DOHH2 (cell line): ENCODE measurements at regions not wholly inside any gene's neighbourhood (a gene's known extent, or its start where the extent isn't known, plus 50 kb on each side); places are given as distances from the start of the nearest gene placed in this dataset.

Source experiments
- EZH2phosphoT487 ChIP-seq: fragments of 200-600 bp; sonication (generic); IDR thresholded peaks from 2 replicates; pipeline ENCODE4 v1.6.1; 2017; ENCODE audit warnings: borderline replicate concordance, mild to moderate bottlenecking, antibody characterized with exemption, low read length, moderate library complexity, mixed read lengths
- TF ChIP-seq, protein P1 (sequence below): fragments of 200-600 bp; sonication (generic); IDR thresholded peaks from one replicate; pipeline ENCODE4 v1.5.1; 2014; ENCODE audit warnings: antibody characterized with exemption, mild to moderate bottlenecking, low read depth, low read length; ENCODE audit not compliant: poor library complexity, severe bottlenecking

DNA sequence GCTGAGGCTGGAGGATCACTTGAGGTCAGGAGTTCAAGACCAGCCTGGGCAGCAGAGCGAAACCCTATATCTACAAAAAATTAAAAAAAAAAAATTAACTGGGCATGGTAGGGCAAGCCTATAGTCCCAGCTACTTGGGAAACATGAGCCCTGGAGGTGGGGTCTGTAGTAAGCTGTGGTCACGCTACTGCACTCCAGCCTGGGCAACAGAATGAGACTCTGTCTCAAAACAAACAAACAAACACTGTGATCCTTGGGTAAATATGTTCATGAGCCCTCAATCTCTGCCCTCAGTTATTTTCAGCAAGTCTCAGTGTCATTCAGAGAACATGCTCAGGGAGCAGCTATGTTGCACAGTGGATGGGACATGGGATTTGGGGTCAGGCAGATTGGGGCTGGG, 76.2 kb downstream of the PTTG1 start:
- TF ChIP-seq, protein P1, sequence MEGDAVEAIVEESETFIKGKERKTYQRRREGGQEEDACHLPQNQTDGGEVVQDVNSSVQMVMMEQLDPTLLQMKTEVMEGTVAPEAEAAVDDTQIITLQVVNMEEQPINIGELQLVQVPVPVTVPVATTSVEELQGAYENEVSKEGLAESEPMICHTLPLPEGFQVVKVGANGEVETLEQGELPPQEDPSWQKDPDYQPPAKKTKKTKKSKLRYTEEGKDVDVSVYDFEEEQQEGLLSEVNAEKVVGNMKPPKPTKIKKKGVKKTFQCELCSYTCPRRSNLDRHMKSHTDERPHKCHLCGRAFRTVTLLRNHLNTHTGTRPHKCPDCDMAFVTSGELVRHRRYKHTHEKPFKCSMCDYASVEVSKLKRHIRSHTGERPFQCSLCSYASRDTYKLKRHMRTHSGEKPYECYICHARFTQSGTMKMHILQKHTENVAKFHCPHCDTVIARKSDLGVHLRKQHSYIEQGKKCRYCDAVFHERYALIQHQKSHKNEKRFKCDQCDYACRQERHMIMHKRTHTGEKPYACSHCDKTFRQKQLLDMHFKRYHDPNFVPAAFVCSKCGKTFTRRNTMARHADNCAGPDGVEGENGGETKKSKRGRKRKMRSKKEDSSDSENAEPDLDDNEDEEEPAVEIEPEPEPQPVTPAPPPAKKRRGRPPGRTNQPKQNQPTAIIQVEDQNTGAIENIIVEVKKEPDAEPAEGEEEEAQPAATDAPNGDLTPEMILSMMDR: no peak
- no peak for TF ChIP-seq EZH2phosphoT487
